C4-2B (cell line): ENCODE measurements at regions not wholly inside any gene's neighbourhood (a gene's known extent, or its start where the extent isn't known, plus 50 kb on each side); places are given as distances from the start of the nearest gene placed in this dataset.

Experiments used
- CTCF ChIP-seq: fragments of 450-650 bp; conservative IDR thresholded peaks from 2 replicates; pipeline ENCODE4 v1.5.1; 2017; ENCODE audit warnings: mild to moderate bottlenecking
- ZFX ChIP-seq: fragments of 450-650 bp; IDR thresholded peaks from 2 replicates; pipeline ENCODE4 v1.6.1; 2017

- no peak for TF ChIP-seq CTCF
- no peak for TF ChIP-seq ZFX
These were observed 55.7 kb upstream of the TANC1 start for GRCh38 chr2:158912765-158913164.
